Calu3 (cell line): ENCODE measurements at regions not wholly inside any gene's neighbourhood (a gene's known extent, or its start where the extent isn't known, plus 50 kb on each side); places are given as distances from the start of the nearest gene placed in this dataset.

Experiments
- BruUV-seq: library from RNA; stranded (reverse); fragments of 400-500 nt; replicated peaks from 2 replicates; lab custom pipeline; 2021; lab: Mats Ljungman, UMichigan
- CTCF ChIA-PET: fragments of 300-600 bp; sonication (Branson Sonifier 250); formaldehyde crosslinking; loops from one replicate; lab custom pipeline; 2022; ENCODE audit warnings: antibody characterized with exemption; lab: Charles Lee
- DNase-seq: peaks from one replicate; pipeline ENCODE4 v3.0.0; 2022
- H3K27ac Mint-ChIP-seq: one replicate; pipeline ENCODE4 v1.8.0; 2022; ENCODE audit warnings: mixed read lengths; ENCODE audit not compliant: unreplicated experiment
- H3K27me3 Mint-ChIP-seq: one replicate; pipeline ENCODE4 v1.8.0; 2022; ENCODE audit warnings: mixed read lengths; ENCODE audit not compliant: unreplicated experiment
- H3K36me3 Mint-ChIP-seq: one replicate; pipeline ENCODE4 v1.8.0; 2022; ENCODE audit warnings: mild to moderate bottlenecking, moderate library complexity, mixed read lengths; ENCODE audit not compliant: insufficient read depth, unreplicated experiment
- H3K4me1 Mint-ChIP-seq: one replicate; pipeline ENCODE4 v1.8.0; 2022; ENCODE audit warnings: mild to moderate bottlenecking, low read depth, mixed read lengths; ENCODE audit not compliant: unreplicated experiment
- H3K4me3 Mint-ChIP-seq: one replicate; pipeline ENCODE4 v1.8.0; 2022; ENCODE audit warnings: mild to moderate bottlenecking, low read depth, moderate library complexity, mixed read lengths; ENCODE audit not compliant: unreplicated experiment
- H3K9me3 Mint-ChIP-seq: one replicate; pipeline ENCODE4 v1.8.0; 2022; ENCODE audit warnings: low read depth, mixed read lengths; ENCODE audit not compliant: unreplicated experiment
- intact Hi-C: fragments of 100-400 bp; cut with micrococcal nuclease; formaldehyde crosslinking; loops from one replicate; pipeline ENCODE4 v1.10.0; 2022; ENCODE audit not compliant: unreplicated experiment
- TF ChIP-seq, protein P1 (sequence below): fragments of 200-600 bp; IDR thresholded peaks from one replicate; pipeline ENCODE4 v1.8.0; 2022; ENCODE audit warnings: antibody characterized with exemption; ENCODE audit not compliant: unreplicated experiment

DNA sequence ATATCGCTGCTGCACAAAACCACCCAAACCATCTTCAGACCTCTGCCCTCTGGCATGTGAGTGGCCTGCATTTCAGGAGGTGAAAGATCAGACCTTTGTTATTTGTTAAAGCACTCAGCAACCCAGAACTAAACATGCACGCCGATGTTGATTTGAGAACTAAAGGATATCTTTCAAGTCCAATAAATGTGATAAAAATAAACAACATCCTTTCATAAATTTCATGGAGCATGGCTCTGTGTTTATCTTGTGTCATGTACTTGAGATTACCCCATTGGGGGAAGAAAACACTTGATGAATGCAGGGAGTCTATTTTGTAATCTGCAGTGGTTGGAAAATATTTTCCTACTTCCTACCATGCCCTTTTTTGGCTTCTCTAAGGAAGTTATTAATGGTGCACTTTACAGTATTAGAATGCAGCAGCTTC lies 70.8 kb upstream of the GATA6 start:
- BruUV-seq: no TSS peak
- Mint-ChIP-seq H3K36me3 (no peaks in the 10 kb centered on the region), H3K27me3 (no peaks in the 10 kb centered on the region), H3K4me3 (no peak overlapping the region), H3K27ac (no peak overlapping the region), H3K4me1 (no peaks in the 10 kb centered on the region), H3K9me3 (no peaks in the 10 kb centered on the region)
- intact Hi-C loops: no loop called here
- DNase-seq: no peak
- CTCF ChIA-PET: no interaction called here
- TF ChIP-seq, protein P1, sequence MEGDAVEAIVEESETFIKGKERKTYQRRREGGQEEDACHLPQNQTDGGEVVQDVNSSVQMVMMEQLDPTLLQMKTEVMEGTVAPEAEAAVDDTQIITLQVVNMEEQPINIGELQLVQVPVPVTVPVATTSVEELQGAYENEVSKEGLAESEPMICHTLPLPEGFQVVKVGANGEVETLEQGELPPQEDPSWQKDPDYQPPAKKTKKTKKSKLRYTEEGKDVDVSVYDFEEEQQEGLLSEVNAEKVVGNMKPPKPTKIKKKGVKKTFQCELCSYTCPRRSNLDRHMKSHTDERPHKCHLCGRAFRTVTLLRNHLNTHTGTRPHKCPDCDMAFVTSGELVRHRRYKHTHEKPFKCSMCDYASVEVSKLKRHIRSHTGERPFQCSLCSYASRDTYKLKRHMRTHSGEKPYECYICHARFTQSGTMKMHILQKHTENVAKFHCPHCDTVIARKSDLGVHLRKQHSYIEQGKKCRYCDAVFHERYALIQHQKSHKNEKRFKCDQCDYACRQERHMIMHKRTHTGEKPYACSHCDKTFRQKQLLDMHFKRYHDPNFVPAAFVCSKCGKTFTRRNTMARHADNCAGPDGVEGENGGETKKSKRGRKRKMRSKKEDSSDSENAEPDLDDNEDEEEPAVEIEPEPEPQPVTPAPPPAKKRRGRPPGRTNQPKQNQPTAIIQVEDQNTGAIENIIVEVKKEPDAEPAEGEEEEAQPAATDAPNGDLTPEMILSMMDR: no peak

DNA sequence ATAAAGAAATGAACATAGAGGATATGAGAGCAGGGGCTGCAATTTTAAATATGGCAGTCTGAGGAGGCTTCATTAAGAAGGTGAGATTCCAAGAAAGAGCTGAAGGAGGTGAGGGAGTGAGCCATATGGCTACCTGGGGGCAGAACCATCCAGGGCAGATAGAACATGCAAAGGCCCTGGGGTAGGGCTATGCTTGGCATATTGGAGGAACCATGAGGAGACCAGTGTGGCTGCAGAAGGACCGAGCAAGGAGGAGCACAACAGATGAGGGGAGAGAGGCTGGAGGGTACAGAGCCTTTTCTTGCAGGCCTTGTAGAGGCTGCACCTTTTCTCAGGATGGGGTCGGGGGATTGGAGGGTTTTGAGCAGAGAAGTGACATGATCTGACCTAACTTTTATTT lies 69.5 kb upstream of the GATA6 start:
- Mint-ChIP-seq H3K4me1 (no peaks in the 10 kb centered on the region), H3K27me3 (no peaks in the 10 kb centered on the region), H3K27ac (no peak overlapping the region), H3K9me3 (no peaks in the 10 kb centered on the region), H3K4me3 (no peak overlapping the region), H3K36me3 (no peaks in the 10 kb centered on the region)
- DNase-seq: no peak
- CTCF ChIA-PET: interaction anchor here (0.5 kb wide), 1 partner anchor 866 kb away, joined by 7 read pairs; no protein-coding TSS in a partner anchor
- no TSS peak for BruUV-seq
- intact Hi-C loops: loop anchor here (10.0 kb wide), 1 partner anchor 105 kb away; no protein-coding TSS in a partner anchor
- TF ChIP-seq, protein P1: no peak

DNA sequence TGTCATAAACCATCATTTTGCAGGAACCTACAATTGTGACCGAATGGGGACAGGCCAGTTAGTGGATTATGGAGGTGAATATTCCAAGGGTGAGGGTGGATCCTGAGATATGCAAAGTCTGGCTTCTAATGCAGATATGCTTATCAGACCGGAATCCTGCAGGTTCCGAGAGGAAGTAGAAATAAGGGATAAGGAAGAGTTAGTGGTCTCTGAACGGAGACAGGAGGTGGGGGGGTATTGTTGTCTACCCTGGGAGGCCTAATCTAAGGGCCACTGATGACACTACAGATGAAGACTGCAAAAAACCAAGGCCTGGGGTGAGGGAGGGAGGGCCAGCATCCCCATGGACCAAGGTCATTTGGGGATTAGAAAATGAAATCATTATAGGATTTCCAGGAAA lies 67.7 kb upstream of the GATA6 start:
- Mint-ChIP-seq H3K27me3 (no peaks in the 10 kb centered on the region), H3K4me1 (peaks cover 7% of the 10 kb centered on the region), H3K9me3 (no peaks in the 10 kb centered on the region), H3K4me3 (no peak overlapping the region), H3K36me3 (no peaks in the 10 kb centered on the region), H3K27ac (no peak overlapping the region)
- CTCF ChIA-PET: interaction anchor here (0.6 kb wide), 1 partner anchor 270 kb away, joined by 3 read pairs; no protein-coding TSS in a partner anchor
- no peak for DNase-seq
- BruUV-seq: no TSS peak
- intact Hi-C loops: loop anchor here (10.0 kb wide), 1 partner anchor 107 kb away; no protein-coding TSS in a partner anchor
- TF ChIP-seq, protein P1: no peak

DNA sequence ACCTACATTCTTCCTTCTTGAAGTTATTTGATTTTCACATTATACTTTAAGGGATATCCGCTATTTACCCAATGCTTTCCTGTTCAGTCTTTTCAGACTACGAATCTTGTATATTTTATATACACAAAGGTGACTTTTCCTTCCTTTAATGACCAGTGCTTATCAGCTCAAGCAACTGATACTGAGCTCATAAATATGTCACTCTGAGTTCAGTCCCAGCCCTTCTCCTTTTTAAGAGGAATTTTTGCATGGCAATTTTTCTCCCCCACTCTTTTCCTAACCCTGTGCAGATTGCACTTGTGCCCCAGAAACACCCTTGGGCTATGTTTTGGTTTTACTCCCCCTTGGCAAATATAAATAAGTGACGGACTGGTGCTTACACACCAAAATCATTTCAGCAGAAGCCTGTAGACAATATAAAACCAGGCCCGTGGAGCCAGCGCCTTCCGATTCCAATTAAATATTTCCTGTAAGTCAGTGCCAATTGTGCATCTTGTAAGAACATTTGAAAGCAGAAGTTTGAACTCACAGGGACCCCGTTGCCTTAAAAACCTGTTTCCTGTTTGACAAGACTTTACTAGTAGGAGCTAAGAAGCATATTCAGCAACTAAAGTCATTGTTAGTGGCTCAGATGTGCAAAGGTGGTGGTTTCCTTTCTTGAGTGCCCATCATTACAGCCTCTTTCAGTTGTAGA lies 66.3 kb upstream of the GATA6 start:
- no peak for DNase-seq
- Mint-ChIP-seq H3K27ac (no peak overlapping the region), H3K27me3 (no peaks in the 10 kb centered on the region), H3K36me3 (no peaks in the 10 kb centered on the region), H3K9me3 (no peaks in the 10 kb centered on the region), H3K4me1 (peaks cover 13% of the 10 kb centered on the region), H3K4me3 (no peak overlapping the region)
- TF ChIP-seq, protein P1: no peak
- intact Hi-C loops: loop anchor here (10.0 kb wide), 1 partner anchor 108 kb away; no protein-coding TSS in a partner anchor
- CTCF ChIA-PET: no interaction called here
- no TSS peak for BruUV-seq
